H54 (cell line): ENCODE measurements at regions not wholly inside any gene's neighbourhood (a gene's known extent, or its start where the extent isn't known, plus 50 kb on each side); places are given as distances from the start of the nearest gene placed in this dataset.

Source experiments
- DNase-seq: peaks from one replicate; pipeline ENCODE4 v3.0.0; 2011; ENCODE audit warnings: low spot score, mixed read lengths; ENCODE audit not compliant: insufficient read length
- FAIRE-seq: peaks from 3 replicates; lab custom pipeline; 2011; peaks lifted over from hg19 to GRCh38; lab: Jason Lieb, UNC
- POLR2A ChIP-seq: IDR thresholded peaks from 2 replicates; pipeline ENCODE4 v1.6.1; 2011; ENCODE audit warnings: low read depth, mild to moderate bottlenecking, low read length

- FAIRE-seq, result no peak
- DNase-seq, result no peak
- no peak for TF ChIP-seq POLR2A
Observed at GRCh38 chr1:110777228-110777627, 95.7 kb upstream of the CD53 start.

DNA sequence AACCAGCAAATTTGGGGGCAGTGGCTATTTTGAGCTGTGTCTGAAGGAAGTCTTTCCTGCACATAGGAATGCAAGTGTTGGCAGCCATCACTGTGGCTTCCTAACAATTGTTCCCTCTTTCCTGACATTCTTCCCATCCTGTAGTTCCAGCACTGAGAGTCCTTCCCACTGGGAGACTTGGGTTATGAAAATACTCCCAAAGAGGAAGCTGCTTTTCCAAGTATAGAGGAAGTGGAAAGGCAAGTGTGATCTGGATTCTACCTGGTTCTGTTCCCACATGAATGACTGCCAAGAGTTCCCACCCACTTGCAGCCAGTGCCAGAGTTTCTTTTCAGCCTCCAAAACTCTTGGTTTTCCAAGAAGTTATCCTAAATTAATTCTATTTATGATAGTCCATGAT lies 98.5 kb upstream of the CD53 start:
- FAIRE-seq (no peak), DNase-seq (no peak)
- no peak for TF ChIP-seq POLR2A

- DNase-seq, result no peak
- no peak for FAIRE-seq
- no peak for TF ChIP-seq POLR2A
Observed at GRCh38 chr1:110773813-110774212, 99.1 kb upstream of the KCNA3 start.

DNA sequence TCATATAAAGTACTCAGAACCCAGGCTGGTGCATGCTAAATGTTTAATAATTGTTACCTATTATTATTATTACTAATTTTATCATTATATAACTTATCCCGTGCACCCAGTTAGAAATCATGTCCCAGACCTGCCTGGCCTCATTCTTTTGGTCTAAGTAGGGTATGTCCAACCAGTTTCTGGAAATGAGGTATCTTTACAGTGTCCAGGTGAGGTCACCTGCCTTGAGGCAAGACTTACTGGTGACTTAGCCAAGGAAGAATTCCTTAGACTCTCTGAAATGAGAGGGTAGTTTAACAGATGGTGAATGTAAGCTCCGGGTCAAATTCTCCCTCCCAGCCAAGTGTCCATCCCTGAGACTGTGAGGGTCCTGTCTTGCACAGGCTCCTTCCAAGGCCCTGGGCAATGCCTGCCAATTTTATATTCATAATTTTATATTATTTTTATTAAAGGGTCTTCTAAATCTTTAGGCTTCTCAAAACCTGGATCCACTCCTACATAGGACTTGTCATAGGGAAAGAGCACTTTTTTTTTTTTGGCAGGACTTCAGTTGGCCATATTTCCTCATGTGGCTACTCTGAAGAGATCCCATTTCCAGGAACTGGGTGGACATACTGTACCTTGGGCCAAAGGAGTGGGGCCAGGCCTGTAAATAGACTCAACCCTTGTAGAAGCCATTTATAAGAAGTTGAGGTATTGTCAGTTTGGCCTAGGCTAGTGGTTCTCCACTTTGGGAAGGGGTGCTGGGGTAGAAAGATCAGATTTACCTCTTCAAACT lies 96.7 kb upstream of the KCNA3 start:
- TF ChIP-seq POLR2A, result no peak
- DNase-seq (no peak), FAIRE-seq (no peak)

- DNase-seq, result no peak
- FAIRE-seq, result no peak
- no peak for TF ChIP-seq POLR2A
Observed at GRCh38 chr1:110770832-110771231, 96.1 kb upstream of the KCNA3 start.

DNA sequence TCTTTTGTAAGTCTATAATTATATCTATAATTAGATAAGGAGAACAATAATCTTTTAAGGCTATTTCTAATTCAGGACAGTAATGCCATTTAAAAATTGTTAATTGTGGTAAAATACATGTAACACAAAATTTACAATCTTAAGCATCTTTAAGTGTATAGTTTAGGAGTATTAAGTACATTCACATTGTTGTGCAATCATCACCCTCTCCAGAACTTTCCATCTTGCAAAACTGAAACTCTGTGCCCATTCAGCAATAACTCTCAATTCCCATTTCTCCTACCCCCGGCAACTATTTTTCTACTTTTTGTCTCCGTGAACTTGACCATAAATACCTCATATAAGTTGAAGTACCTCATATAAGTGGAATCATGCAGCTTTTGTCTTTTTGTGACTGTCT lies 93.9 kb upstream of the KCNA3 start:
- no peak for FAIRE-seq
- no peak for DNase-seq
- TF ChIP-seq POLR2A, result no peak

GRCh38 chr1:110766336-110766647 lies 91.6 kb upstream of the KCNA3 start:
- no peak for FAIRE-seq
- no peak for DNase-seq
- TF ChIP-seq POLR2A, result no peak

DNA sequence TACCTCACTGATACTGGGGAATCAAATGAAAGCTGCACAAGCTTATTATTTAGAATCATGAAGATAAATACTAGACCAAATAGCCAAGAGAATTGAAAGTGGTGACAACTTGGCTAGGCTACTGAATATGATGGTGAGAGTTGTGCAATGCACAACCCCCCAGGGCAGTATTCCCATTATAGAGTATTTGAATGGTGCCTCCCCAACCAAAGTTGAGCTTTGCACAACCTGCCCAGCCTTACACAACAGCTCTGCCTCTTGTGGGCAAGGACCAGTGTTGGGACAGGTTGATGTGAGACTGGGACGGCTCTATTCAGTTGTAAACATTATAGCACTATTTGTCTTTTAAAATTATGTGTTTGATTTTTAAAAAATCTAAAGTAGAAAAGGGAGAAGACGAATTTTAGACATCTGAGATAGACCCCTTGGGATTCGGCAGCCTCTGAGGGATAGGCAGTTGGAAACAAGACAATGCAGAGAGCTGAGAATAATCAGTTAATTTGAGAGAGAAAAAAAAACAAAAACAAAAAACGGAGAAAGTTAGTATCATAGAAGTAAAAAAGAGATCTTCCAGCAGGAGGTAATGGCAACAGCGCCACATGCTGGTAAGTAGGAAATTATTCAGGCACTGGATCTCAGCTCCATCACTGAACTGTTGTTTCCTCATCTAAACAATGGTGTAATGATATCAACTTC lies 91.0 kb upstream of the KCNA3 start:
- DNase-seq (peak; percentile 20), FAIRE-seq (peak; percentile 80)
- TF ChIP-seq POLR2A, result no peak

GRCh38 chr1:110763149-110763548 lies 88.4 kb upstream of the KCNA3 start:
- DNase-seq (no peak), FAIRE-seq (no peak)
- TF ChIP-seq POLR2A, result no peak

GRCh38 chr1:110760321-110760720 lies 85.6 kb upstream of the KCNA3 start:
- DNase-seq, result no peak

GRCh38 chr1:110756506-110756905 lies 81.8 kb upstream of the KCNA3 start:
- DNase-seq (no peak), FAIRE-seq (no peak)
- TF ChIP-seq POLR2A, result no peak

More at GRCh38 chr1:110760321-110760720, 85.6 kb upstream of the KCNA3 start:
- TF ChIP-seq POLR2A, result no peak
- no peak for FAIRE-seq

GRCh38 chr1:110752941-110753725 lies 78.4 kb upstream of the KCNA3 start:
- no peak for FAIRE-seq

GRCh38 chr1:110750562-110750961 lies 75.8 kb upstream of the KCNA3 start:
- TF ChIP-seq POLR2A, result no peak
- DNase-seq (no peak), FAIRE-seq (no peak)

More at GRCh38 chr1:110752941-110753725, 78.4 kb upstream of the KCNA3 start:
- no peak for TF ChIP-seq POLR2A
- DNase-seq, result no peak

DNA sequence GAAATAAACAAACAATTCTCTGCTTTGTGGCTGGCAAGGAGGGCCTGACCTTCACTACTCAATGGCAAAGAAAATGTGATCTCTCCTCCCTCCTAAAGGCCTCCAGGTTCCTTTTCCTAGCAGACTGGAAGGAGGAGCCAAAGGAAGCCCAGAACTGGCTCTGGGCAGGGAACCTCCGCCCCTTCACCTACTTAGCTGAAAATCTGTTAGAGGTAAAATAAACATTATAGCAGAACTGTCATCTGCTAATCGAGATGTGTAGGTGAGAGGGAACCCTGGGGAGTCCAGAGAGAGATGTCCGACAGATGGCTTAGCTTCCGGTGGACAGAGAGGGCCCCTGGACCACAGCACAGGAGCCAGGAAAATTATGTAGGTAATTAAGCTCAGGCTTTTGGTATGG lies 75.2 kb upstream of the KCNA3 start:
- DNase-seq (no peak), FAIRE-seq (no peak)
- TF ChIP-seq POLR2A, result no peak
